GM23248 (cell line): ENCODE measurements at regions not wholly inside any gene's neighbourhood (a gene's known extent, or its start where the extent isn't known, plus 50 kb on each side); places are given as distances from the start of the nearest gene placed in this dataset.
"Not testable (repeated sequence)": the region's sequence is repeated elsewhere in the genome, so short reads cannot be mapped to it uniquely, and the experiment has no call there.

ENCODE experiments used
- DNase-seq: peaks from one replicate; pipeline ENCODE4 v3.0.0-alpha.2; 2015
- H2AFZ ChIP-seq: fragments of 200-600 bp; sonication (generic); 2 replicates; pipeline ENCODE4 v1.6.1; 2016; ENCODE audit warnings: antibody characterized with exemption
- H3F3A ChIP-seq: fragments of 200-600 bp; sonication (generic); 2 replicates; pipeline ENCODE4 v1.6.1; 2016; ENCODE audit warnings: mild to moderate bottlenecking, antibody characterized with exemption, mixed run types; ENCODE audit not compliant: insufficient read depth
- H3K27ac ChIP-seq: fragments of 200-600 bp; sonication (generic); 2 replicates; pipeline ENCODE4 v1.5.1; 2016; ENCODE audit warnings: mild to moderate bottlenecking
- H3K27me3 ChIP-seq: fragments of 200-600 bp; sonication (generic); replicated peaks from 2 replicates; pipeline ENCODE4 v1.6.1; 2016; ENCODE audit warnings: mild to moderate bottlenecking; ENCODE audit not compliant: insufficient read depth
- H3K36me3 ChIP-seq: fragments of 200-600 bp; sonication (generic); 2 replicates; pipeline ENCODE4 v1.6.1; 2016; ENCODE audit warnings: low read depth, mild to moderate bottlenecking
- H3K4me1 ChIP-seq: fragments of 200-600 bp; sonication (generic); 2 replicates; pipeline ENCODE4 v1.6.1; 2016; ENCODE audit warnings: mild to moderate bottlenecking; ENCODE audit not compliant: insufficient read depth
- H3K4me2 ChIP-seq: fragments of 200-600 bp; sonication (generic); one replicate; pipeline ENCODE4 v1.6.1; 2016; ENCODE audit warnings: mild to moderate bottlenecking; ENCODE audit not compliant: unreplicated experiment
- H3K4me3 ChIP-seq: fragments of 200-600 bp; sonication (generic); 2 replicates; pipeline ENCODE4 v1.5.1; 2016; ENCODE audit warnings: mild to moderate bottlenecking
- H3K79me2 ChIP-seq: fragments of 200-600 bp; sonication (generic); 2 replicates; pipeline ENCODE4 v1.6.1; 2016; ENCODE audit warnings: mild to moderate bottlenecking; ENCODE audit not compliant: insufficient read depth
- H3K9ac ChIP-seq: fragments of 200-600 bp; sonication (generic); 2 replicates; pipeline ENCODE4 v1.6.1; 2016; ENCODE audit warnings: mild to moderate bottlenecking
- H3K9me2 ChIP-seq: fragments of 200-600 bp; sonication (generic); 2 replicates; pipeline ENCODE4 v1.6.1; 2016; ENCODE audit warnings: mixed run types, mild to moderate bottlenecking, moderate library complexity; ENCODE audit not compliant: insufficient read depth
- H3K9me3 ChIP-seq: fragments of 200-600 bp; sonication (generic); one replicate; pipeline ENCODE4 v1.6.1; 2017; ENCODE audit warnings: low read depth
- H4K20me1 ChIP-seq: fragments of 200-600 bp; sonication (generic); 2 replicates; pipeline ENCODE4 v1.6.0; 2016; ENCODE audit not compliant: insufficient read depth
- WGBS, 2 experiments: methylation state at CpG; one replicate each; pipeline ENCODE4 v1.1.6; 2015 to 2017; ENCODE audit warnings: low lambda C conversion rate in 2 of 2, low coverage in 1 of 2; ENCODE audit errors: missing lambda C conversion rate in 2 of 2; 5-methylcytosine and 5-hydroxymethylcytosine counted together
- in situ Hi-C: fragments of 300-500 bp; cut with MboI; formaldehyde crosslinking; loops from 2 replicates; pipeline ENCODE4 v1.15.0; 2020

DNA sequence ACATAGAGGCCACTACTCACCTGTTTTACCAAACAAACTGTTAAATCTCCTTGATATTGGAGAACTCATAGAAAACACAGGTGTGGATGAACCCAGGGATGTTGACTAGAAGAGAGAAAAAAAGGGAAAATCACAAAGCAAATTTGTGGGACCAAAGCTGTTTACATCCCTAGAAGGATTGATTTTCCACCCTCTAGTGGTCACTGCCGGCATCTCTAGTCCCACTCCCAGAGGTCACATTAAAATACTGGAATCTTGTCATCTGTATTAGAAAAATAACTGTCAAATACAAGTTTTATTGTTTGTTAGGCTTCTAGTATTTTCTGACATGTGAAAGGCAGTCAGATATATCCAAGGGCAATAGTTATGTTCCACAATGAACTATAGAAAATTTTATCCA, 469.7 kb downstream of the FOXD4L4 start:
- in situ Hi-C loops: not testable (repeated sequence)
- no CpG with 5 or more reads among the region's 1 CpG for WGBS, 2 experiments

DNA sequence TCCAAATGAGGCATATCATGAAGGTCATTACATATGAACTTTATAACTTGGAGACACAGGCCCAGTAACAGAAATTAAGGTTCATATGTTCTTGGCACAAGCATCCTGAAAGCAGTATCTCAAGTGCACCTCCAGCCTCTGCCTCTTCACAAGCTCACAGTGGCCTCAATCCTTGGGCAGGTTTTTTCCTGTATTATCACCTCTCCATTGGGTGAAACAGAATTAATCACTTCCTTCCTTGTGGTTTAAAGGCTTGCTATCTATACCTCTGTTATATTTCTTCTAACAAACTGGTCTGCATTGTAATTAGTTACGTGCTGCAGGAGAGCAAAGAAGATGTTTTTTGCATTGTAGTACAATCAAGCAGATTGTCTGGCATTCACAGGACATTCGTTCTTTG, 471.0 kb downstream of the FOXD4L4 start:
- H2AFZ ChIP-seq, H3K9me2 ChIP-seq, H3K27me3 ChIP-seq, DNase-seq, H3K27ac ChIP-seq, H3K4me2 ChIP-seq, H3K9ac ChIP-seq, H3F3A ChIP-seq, H3K79me2 ChIP-seq, in situ Hi-C loops, H3K4me1 ChIP-seq, H3K9me3 ChIP-seq, H3K4me3 ChIP-seq, H3K36me3 ChIP-seq, H4K20me1 ChIP-seq: not testable (repeated sequence)
- 38 to 53% methylated on average over 1 of the region's 2 CpGs for WGBS, 2 experiments

More for the DNA sequence above, 469.7 kb downstream of the FOXD4L4 start:
- not testable (repeated sequence) for H3K9me3 ChIP-seq, H3K79me2 ChIP-seq, H3F3A ChIP-seq, H2AFZ ChIP-seq, H3K4me3 ChIP-seq, H3K27me3 ChIP-seq, H3K9me2 ChIP-seq, H3K27ac ChIP-seq, H3K4me1 ChIP-seq, H3K9ac ChIP-seq, H4K20me1 ChIP-seq, DNase-seq, H3K4me2 ChIP-seq, H3K36me3 ChIP-seq

DNA sequence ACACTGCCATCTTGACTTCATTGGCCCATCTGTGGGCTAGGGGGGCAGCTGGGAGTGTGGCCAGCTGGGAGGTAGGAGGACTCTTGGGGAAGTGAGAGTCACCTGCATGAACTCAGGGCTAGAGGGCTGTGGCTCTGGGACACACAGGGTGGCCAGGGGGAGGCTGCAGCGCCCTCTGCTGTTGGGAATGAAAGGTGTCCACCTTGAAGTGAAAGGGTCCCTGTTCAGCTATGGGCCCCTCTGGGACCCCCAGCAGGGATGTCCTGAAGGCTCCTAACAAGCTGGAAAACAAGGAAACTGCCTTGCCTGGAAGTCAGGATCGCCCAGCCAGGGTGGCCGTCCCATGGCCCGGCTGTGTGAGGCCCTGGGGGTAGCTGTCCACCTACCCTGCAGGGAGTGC, 507.8 kb downstream of the FOXD4L4 start:
- H3K79me2 ChIP-seq, H3K4me3 ChIP-seq, DNase-seq, H3K4me2 ChIP-seq, H4K20me1 ChIP-seq, H3K27ac ChIP-seq, H3K4me1 ChIP-seq, in situ Hi-C loops, H3K9me2 ChIP-seq, H3F3A ChIP-seq, H3K36me3 ChIP-seq, H3K9ac ChIP-seq, H3K27me3 ChIP-seq, H2AFZ ChIP-seq, H3K9me3 ChIP-seq: not testable (repeated sequence)
- WGBS, 2 experiments: 0% methylated on average over 1 of the region's 4 CpGs; no CpG with 5 or more reads in 1 of the 2 experiments

DNA sequence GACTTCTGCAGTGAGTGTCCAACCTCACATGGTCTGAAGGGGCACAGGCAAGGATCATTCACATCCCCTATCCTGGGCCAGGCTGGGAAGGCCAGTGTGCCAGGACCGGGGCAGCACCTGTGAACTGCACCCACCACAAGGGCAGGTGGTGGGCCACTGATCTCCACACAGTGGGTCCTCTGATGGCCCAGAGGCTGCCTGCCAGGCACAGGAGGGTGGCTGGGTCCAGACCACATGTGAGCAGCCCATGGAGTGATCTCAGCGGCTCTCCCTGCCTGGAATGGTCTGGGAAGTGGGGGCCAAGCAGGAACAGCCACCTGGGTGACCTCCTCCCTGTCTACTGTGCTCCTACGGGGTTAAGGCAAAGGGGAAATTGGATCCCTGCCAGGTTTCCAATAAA, 508.5 kb downstream of the FOXD4L4 start:
- H3K36me3 ChIP-seq, H3K9me3 ChIP-seq, H3K79me2 ChIP-seq, H3K27me3 ChIP-seq, H3K4me1 ChIP-seq, DNase-seq, H3K9ac ChIP-seq, H3K27ac ChIP-seq, H3K4me3 ChIP-seq, H2AFZ ChIP-seq, H3F3A ChIP-seq, H3K9me2 ChIP-seq, H3K4me2 ChIP-seq, in situ Hi-C loops, H4K20me1 ChIP-seq: not testable (repeated sequence)
- WGBS, 2 experiments: 21 to 22% methylated on average over 1 to 2 of the region's 3 CpGs

DNA sequence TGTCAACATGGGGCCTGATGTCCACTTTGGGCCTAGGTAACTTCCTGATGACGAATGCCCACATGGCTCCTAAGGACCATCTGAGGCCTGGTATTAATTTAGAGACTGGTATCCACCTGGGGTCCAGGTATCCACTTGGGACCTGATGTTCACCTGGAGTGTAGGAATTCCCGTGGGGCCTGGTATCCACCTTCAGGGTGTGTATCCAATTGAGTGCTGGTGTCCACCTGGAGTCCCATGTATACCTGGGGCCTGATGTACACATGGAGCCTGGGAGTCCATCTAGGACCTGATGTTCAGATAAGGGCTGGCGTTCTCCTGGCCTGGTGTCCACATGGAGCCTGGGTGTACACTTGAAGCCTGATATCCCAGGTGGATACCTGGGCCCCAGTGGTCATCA, 520.6 kb downstream of the FOXD4L4 start:
- DNase-seq, H2AFZ ChIP-seq, H3K4me2 ChIP-seq, H4K20me1 ChIP-seq, H3K9me2 ChIP-seq, H3K36me3 ChIP-seq, H3K4me1 ChIP-seq, H3K27ac ChIP-seq, H3K9me3 ChIP-seq, H3K4me3 ChIP-seq, in situ Hi-C loops, H3K79me2 ChIP-seq, H3F3A ChIP-seq, H3K27me3 ChIP-seq, H3K9ac ChIP-seq: not testable (repeated sequence)
- WGBS, 2 experiments: 20% methylated on average over 1 of the region's 3 CpGs; no CpG with 5 or more reads in 1 of the 2 experiments

DNA sequence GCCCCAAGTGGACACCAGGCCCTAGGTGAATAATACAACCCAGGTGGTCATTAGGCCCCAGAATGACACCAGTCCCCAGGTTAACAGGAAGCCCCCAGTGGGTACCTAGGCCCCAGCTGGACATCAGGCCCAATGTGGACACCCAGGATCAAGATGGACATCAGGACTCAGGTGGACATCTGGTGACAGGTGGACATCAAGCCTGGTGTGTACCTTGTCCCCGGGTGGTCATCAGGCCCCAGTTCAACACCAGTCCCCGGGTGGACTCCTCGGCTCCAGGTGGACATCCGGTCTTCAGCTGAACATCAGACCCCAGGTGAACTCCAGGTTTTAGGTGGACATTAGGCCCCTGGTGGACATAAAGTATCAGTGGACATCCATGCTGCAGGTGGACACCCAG, 524.6 kb downstream of the FOXD4L4 start:
- H3K36me3 ChIP-seq, H3K9me2 ChIP-seq, H3K9me3 ChIP-seq, DNase-seq, H3F3A ChIP-seq, H3K79me2 ChIP-seq, H3K27me3 ChIP-seq, H3K27ac ChIP-seq, H2AFZ ChIP-seq, H3K9ac ChIP-seq, H4K20me1 ChIP-seq, H3K4me1 ChIP-seq, in situ Hi-C loops, H3K4me2 ChIP-seq, H3K4me3 ChIP-seq: not testable (repeated sequence)
- WGBS, 2 experiments: 87 to 100% methylated on average over 1 to 3 of the region's 4 CpGs

DNA sequence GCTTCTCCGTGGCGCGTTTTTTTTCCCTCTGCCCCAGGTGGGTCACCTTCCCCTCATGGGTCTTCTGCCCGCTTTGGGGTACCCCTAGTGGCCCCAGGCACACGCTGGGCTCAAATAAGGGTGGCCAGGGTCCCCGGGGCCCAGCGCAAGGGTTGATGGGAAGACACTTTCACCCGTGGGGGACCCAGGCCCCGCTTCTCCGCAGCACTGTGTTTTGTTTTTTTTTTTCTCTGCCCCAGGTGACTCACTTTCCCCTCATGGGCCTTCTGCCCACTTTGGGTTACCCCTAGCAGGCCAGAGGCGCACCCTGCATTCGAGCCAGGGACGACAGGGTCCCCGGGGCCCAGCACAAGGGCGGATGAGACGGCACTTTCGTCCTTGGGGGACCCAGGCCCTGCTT, 526.7 kb downstream of the FOXD4L4 start:
- in situ Hi-C loops, H3F3A ChIP-seq, H2AFZ ChIP-seq, H3K27me3 ChIP-seq, H3K9me2 ChIP-seq, H3K79me2 ChIP-seq, H3K27ac ChIP-seq, H4K20me1 ChIP-seq, H3K9me3 ChIP-seq, DNase-seq, H3K36me3 ChIP-seq, H3K4me2 ChIP-seq, H3K4me1 ChIP-seq, H3K9ac ChIP-seq, H3K4me3 ChIP-seq: not testable (repeated sequence)
- WGBS, 2 experiments: 95% methylated on average over 15 to 17 of the region's 17 CpGs

DNA sequence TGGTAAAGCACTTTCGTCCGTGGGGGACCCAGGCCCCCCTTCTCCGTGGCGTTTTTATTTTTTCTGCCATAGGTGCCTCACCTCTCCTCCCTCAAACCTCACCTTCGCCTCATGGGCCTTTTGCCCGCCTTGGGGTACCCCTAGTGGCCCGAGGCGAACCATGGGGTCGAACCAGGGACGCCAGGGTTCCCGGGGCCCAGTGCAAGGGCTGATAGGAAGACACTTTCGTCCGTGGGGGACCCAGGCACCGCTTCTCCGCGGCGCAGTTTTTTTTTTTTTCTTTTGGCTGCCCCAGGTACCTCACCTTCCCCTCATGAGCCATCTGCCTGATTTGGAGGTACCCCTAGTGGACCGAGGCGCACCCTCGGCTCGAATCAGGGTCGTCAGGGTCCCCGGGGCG, 527.8 kb downstream of the FOXD4L4 start:
- H3K36me3 ChIP-seq, H3K27ac ChIP-seq, H3K9me2 ChIP-seq, H3F3A ChIP-seq, H3K27me3 ChIP-seq, in situ Hi-C loops, H3K79me2 ChIP-seq, DNase-seq, H3K4me1 ChIP-seq, H2AFZ ChIP-seq, H3K4me3 ChIP-seq, H4K20me1 ChIP-seq, H3K9me3 ChIP-seq, H3K4me2 ChIP-seq, H3K9ac ChIP-seq: not testable (repeated sequence)
- 80 to 94% methylated on average over 3 to 20 of the region's 24 CpGs for WGBS, 2 experiments
